ENCODE measurements at regions not wholly inside any gene's neighbourhood (a gene's known extent, or its start where the extent isn't known, plus 50 kb on each side); places are given as distances from the start of the nearest gene placed in this dataset.

GRCh38 chr16:79842197-79842596 is 241.7 kb upstream of the MAF start:
- Histone ChIP-seq H2BK12ac (ENCODE audit: insufficient read length, low read depth, low read length) (no peak overlapping the region), H3K18ac (ENCODE audit: insufficient read length, low read depth, low read length) (no peak overlapping the region), H3K23ac (ENCODE audit: insufficient read length, low read depth, low read length) (no peak overlapping the region), H3K23me2 (ENCODE audit: insufficient read length, low read depth, low read length, poor library complexity, severe bottlenecking) (no peaks in the 10 kb centered on the region), H2BK5ac (ENCODE audit: insufficient read length, low read length) (no peak overlapping the region), H2BK15ac (ENCODE audit: low read depth, low read length) (no peak overlapping the region), H3K9ac (ENCODE audit: extremely low read depth, insufficient read length, low read length) (no peak overlapping the region), H3K14ac (ENCODE audit: insufficient read depth, low read length) (no peak overlapping the region), H3K4me2 (ENCODE audit: insufficient read depth, insufficient read length, low read length) (no peak overlapping the region), H3K79me1 (ENCODE audit: insufficient read depth, low read depth, low read length, poor library complexity, severe bottlenecking) (no peaks in the 10 kb centered on the region), H2BK20ac (ENCODE audit: low read depth, low read length, poor library complexity, severe bottlenecking) (no peak overlapping the region), H3T11ph (ENCODE audit: low read length) (no peak overlapping the region), H3K79me2 (ENCODE audit: insufficient read depth, low read length) (no peaks in the 10 kb centered on the region), H3K4ac (ENCODE audit: low read depth, low read length) (no peak overlapping the region), H4K8ac (replicated peaks; ENCODE audit: insufficient read length, low read depth, low read length) (no peak overlapping the region), H3K27ac (ENCODE audit: insufficient read length, low read depth, low read length) (no peak overlapping the region), H3K9me3 (ENCODE audit: control insufficient read depth, low read depth, low read length) (no peaks in the 10 kb centered on the region), H3K56ac (ENCODE audit: insufficient read length, low read depth, low read length) (no peak overlapping the region), H4K20me1 (ENCODE audit: control insufficient read depth, insufficient read depth, insufficient read length) (no peaks in the 10 kb centered on the region), H3K4me1 (ENCODE audit: insufficient read depth, low read length) (no peaks in the 10 kb centered on the region), H2AK5ac (ENCODE audit: insufficient read length, low read length) (no peak overlapping the region), H3K27me3 (ENCODE audit: insufficient read depth, low read length) (no peaks in the 10 kb centered on the region), H4K91ac (ENCODE audit: insufficient read length, low read depth, low read length) (no peak overlapping the region), H2BK120ac (ENCODE audit: low read depth, low read length, poor library complexity, severe bottlenecking) (no peak overlapping the region), H2AFZ (ENCODE audit: low read length) (no peak overlapping the region), H4K5ac (ENCODE audit: insufficient read length, low read depth, low read length) (no peak overlapping the region)
- no peak for DNase-seq
- Mint-ChIP-seq H3K4me1 (peaks cover 0 to 6% of the 10 kb centered on the region in 2 experiments; a peak in 2 of 4 replicates), H3K27me3 (ENCODE audit: low read depth) (peaks cover 2% of the 10 kb centered on the region; the same call in 1 of the 2 replicates), H3K9me3 (no peaks in the 10 kb centered on the region), H3K4me3 (no peak overlapping the region), H3K27ac (no peak overlapping the region), H3K36me3 (ENCODE audit: insufficient read depth in 1 of 3, low read depth in 3 of 3) (no peaks in the 10 kb centered on the region)
- WGBS (ENCODE audit: extremely low coverage, insufficient read length, low lambda C conversion rate): no CpG with 5 or more reads among the region's 7 CpGs
- TF ChIP-seq CTCF (conservative IDR thresholded peaks at IDR 0.05): no peak

Data from H9 (cell line).